SKM-1 treated with dmso at 0.1 percent for 144 hours (cell line): ENCODE measurements at regions not wholly inside any gene's neighbourhood (a gene's known extent, or its start where the extent isn't known, plus 50 kb on each side); places are given as distances from the start of the nearest gene placed in this dataset.

Experiments used
- DNase-seq: peaks from one replicate; lab custom pipeline; 2025; ENCODE audit not compliant: unreplicated experiment; lab: John Stamatoyannopoulos, UW

GRCh38 chr10:2953495-2953894, 113.9 kb upstream of the PFKP start:
- DNase-seq: no peak

GRCh38 chr10:2951235-2951835, 116.0 kb upstream of the PFKP start:
- DNase-seq: no peak

- no peak for DNase-seq
These were observed 116.8 kb upstream of the PFKP start for GRCh38 chr10:2950546-2950945.

DNA sequence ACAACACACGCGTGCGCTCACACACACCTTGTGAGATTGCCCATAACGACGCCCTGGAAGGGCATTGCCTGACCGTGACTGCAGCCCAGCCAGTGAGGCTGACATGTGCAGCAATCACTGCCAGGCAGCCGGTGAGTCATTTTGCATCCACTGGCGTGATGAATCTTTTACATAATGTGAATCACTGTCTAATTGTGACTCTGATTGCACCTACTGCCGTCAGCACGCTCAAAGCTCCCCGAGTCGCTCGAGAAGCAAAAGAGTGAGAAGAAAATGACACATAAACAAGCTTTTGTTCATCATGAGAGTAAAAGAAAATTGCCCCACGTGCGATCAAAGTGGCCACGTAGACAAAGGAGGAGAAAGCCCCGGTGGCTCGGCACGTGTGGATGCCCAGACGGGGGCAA, 117.4 kb upstream of the PFKP start:
- no peak for DNase-seq

DNA sequence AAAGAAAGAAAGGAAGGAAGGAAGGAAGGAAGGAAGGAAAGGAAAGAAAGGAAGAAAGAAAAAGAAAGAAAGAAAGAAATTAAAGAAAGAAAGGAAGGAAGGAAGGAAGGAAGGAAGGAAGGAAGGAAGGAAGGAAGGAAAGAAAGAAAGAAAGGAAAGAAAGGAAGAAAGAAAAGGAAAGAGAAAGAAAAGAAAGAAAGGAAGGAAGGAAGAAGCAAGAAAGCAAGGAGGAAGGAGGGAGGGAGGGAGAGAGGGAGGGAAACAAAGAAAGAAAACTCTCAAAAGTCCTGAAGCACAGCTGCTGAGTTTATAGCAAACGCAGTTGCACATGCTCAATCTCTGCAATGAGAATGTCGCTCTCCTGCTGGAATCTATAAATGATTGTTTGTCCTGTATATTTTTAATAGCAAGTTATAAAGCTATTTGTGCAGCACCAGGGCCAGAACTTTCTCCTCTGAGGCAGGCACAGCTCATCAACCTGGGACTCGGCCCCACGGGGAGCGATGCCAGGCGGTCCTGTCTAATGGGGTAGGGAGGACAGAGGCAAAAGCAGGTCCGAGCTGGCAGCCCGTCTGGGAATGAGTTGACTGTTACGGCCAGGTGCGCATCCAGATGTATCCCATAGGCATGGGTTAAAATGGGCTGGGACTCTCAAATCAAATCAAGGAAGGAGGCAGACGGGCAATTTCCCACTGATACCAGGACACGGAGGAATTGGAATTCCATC, 118.0 kb upstream of the PFKP start:
- DNase-seq: no peak

GRCh38 chr10:2948127-2948854, 119.1 kb upstream of the PFKP start:
- no peak for DNase-seq

GRCh38 chr10:2944788-2945187, 122.6 kb upstream of the PFKP start:
- DNase-seq: no peak

DNA sequence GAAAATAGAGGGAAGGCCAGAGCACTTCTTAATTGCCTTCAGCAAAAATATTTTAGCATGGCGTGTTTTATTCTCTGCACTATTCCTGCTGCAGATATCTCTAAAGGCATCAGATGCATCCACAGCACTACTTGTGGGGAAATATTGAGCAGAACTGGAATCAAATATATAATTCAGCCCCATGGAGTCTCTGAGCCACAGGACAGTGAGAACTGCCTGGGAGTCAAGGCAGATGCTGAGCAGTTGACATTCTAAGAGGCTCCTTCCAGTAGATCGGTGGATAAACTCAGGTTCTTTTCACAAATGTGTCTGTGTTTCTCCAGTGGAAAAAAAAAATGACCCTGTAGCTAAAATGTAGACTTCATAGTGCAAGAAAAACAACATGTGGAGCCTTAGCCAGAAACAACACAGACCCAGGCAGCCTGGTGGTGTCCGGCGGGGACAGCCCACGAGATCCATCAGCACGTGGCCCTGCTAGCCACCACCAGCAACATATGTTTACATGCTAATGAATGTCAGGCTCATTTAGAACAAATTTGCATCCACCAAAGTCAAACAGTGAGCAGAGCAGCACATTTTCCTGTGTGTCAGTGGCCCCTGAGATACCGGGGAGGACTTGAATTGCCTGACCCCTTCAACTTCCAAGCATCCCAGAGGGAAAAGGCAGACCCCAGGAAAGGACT, 123.3 kb upstream of the PFKP start:
- DNase-seq: no peak

GRCh38 chr10:2942938-2943337, 124.4 kb upstream of the PFKP start:
- DNase-seq: no peak

DNA sequence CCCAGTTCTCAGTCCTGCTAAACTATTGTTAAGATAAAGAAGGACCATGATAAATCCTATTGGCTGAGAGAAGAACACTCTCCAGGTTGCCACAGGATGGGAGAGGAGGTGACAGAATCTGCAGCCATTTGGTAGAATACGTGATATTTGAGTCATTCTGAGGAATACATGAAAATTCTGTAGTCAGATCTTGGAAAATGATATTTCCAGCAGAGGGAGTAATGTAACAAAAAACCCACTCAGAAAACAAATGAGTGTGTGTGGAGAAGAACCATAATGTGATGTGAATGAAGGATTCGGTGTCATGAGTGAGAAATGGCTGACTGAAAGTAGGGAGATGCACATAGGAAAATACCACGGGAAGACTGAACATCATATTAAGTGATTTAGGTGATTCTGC, 128.5 kb upstream of the PFKP start:
- DNase-seq: no peak

GRCh38 chr10:2936816-2937215, 130.5 kb upstream of the PFKP start:
- DNase-seq: no peak

DNA sequence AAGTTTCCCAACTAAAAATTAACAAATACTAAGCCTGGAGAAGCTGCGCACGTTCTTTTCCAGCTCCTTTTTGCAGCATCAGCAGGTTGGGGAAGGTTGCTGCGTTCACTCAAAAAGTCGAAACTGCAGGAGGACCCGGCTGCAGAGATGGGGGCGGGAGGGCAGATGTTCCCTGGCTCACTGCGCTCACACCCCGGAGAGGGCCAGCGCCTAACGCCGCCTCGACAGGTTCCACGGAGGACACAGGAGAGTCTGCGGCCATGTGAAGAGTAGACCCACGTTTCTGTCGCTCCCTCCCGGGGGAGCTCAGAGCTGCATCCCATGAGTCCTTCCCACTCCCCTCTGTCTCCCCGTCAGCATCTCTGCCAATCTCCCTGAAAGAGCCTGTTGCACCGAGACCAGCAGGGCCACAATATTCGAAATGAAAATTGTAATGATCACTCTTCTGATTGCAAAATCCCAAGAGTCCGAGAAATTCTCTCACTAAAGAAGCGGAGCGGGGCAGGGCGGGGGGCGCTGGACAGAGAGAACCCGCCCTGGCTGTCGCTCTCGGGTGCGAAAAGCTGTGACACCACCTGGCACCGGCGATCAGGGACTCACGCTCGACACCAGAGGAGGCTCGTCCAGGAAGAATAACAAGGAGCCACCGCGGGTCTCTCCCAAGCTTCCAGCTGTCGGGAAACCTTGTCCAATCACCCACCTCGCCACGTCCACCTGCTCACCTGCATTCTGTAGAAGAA, 131.5 kb upstream of the PFKP start:
- no peak for DNase-seq

DNA sequence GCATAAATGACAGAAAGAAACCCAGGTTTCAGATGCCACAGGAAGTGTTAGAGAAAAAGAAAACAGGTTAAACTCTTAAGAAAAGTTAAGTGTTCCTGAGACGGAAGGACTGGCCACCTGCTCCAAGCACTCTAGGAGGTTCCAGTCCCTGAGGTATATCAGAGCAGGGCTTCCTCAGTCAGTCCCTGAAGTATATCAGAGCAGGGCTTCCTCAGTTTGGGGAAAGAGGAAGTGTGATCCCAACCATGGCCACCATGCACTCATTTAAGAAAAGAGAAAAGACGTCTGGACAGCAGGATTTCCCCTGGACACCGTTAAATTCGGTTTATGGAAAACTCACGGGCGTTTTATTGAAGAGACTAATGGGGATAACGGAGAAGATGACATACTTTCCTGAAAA, 133.4 kb upstream of the PFKP start:
- peak; percentile 6 for DNase-seq

DNA sequence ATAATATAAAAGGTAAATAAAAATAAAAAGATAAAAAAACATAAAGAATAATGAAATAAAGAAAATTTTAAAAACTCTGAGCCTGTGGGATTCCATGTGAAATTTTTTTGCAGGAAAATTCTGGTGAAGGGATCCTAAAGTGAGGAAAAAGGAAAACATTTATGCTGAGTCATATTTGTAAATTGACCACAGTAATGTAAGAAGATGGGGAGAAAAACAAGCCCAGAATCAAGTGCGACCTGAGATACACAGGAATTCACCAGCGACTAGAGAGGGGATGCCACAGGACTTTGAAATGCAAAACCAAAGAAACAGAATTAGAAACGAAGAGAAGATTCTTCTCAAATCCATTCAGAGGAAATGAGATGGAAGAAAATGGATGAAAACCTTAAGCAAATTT, 133.8 kb upstream of the PFKP start:
- no peak for DNase-seq

GRCh38 chr10:2933071-2933470, 134.3 kb upstream of the PFKP start:
- no peak for DNase-seq

DNA sequence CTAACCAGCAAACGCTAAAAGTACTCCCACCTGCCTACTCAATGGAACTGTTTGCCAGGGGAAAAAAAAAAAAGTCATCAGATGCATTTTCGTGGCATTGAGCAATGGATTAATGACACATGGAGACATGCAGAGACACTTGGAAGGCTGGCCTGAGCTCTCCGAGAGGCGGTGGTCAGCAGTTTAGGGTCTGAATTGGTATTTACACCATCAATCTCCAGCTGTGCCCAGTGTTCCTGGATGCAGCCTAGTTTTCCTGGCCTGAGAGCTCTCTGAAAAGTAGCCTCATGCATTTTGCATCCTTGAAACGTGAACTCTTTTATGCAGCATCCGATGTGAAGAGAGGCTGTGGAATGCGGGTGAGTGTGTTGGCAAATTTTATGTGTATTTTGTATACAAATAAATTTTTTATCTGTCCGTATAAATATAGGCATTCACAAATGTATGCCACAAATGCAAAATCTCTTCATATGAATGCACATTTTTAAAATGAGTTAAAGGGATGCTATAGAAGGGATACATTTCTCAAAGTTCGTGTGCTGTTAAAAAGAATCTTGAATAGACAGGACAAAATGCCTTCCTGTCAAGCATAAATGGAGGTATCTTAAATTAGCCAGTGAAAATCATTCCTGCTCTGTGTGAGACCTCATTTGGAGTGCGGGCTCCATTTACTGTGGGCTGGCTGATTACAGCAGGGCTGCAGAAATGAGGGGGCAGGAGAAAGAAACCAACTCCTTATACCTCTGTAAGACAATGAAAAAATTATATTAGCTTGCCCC, 137.7 kb upstream of the PFKP start:
- no peak for DNase-seq

- DNase-seq: peak; percentile 23
These were observed 139.1 kb upstream of the PFKP start for GRCh38 chr10:2927958-2928840.

DNA sequence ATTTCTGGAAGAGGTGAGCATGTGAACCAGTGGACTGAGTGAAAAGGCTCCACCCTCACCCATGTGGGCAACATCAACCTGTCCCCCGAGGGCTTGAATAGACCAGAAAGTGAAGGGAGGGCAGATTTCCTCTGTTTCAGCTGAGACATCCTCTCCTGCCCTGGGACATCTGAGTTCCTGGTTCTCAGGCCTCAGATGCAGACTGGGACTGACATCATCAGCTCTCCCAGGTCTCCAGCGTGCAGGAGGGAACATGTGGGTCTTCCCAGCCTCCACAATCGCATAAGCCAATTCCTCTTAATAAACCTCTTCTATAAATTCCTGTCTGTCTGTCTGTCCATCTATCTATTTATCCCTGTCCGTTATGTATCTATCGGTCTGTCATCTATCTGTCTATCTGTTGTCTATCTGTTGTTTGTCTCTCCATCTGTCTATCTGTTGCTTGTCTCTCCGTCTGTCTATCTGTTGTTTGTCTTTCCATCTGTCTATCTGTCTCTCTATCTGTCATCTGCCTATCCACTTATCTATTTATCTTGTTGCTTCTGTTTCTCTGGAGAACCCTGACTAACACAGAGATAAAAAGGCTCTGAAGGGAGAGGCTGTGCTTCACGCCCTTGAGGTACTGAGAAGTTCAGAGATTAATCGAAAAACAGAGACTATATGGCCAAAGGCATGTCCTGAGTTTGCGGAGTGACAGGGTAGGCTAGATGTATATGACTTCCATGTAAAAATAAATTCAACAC, 140.3 kb upstream of the PFKP start:
- DNase-seq: no peak

DNA sequence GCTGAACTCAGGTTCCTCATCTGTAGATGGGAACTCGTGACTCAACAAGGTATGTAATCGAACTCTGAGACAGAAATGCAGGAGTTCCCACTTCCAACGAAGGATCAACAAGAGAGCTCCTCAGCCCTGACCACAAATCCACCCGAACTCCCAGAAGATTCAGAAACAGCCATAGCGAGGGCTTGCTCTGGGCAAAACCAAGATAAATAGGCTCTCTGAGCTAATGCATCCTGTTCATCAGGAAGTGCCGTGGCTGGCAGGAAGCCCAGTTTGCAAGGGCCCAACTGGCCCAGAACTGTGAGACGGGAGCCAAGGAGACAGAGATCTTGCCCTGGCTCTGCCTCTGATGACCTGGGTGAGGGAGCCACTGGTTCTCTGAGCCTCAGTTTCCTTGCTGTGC, 141.7 kb upstream of the PFKP start:
- no peak for DNase-seq
